ENCODE measurements at regions not wholly inside any gene's neighbourhood (a gene's known extent, or its start where the extent isn't known, plus 50 kb on each side); places are given as distances from the start of the nearest gene placed in this dataset.

GRCh38 chr10:10493833-10494232 is 523.8 kb upstream of the CELF2 start:
- H3K4me3 ChIP-seq (ENCODE audit: low read length): no peak overlapping the region
- no peak overlapping the region for H3K9ac ChIP-seq (ENCODE audit: low read length)
- H3K79me2 ChIP-seq (ENCODE audit: low read length): no peaks in the 10 kb centered on the region
- H3K4me2 ChIP-seq (ENCODE audit: low read depth, low read length, poor library complexity, severe bottlenecking): no peak overlapping the region
- no peak overlapping the region for H2AFZ ChIP-seq (ENCODE audit: low read length)
- no peaks in the 10 kb centered on the region for H3K4me1 ChIP-seq (ENCODE audit: low read length)
- no peaks in the 10 kb centered on the region for H4K20me1 ChIP-seq (ENCODE audit: insufficient read depth, low read depth, low read length)
- DNase-seq: no peak
- H3K9me3 ChIP-seq (ENCODE audit: low read length): no peaks in the 10 kb centered on the region
- no peak overlapping the region for H3K27ac ChIP-seq (ENCODE audit: low read length)
- H3K27me3 ChIP-seq (ENCODE audit: low read length): no peaks in the 10 kb centered on the region
- no peaks in the 10 kb centered on the region for H3K9me2 ChIP-seq (replicated peaks; ENCODE audit: insufficient read depth, low read length)
- H3K36me3 ChIP-seq (ENCODE audit: insufficient read depth, low read length): no peaks in the 10 kb centered on the region

GRCh38 chr10:10497245-10497644 is 520.4 kb upstream of the CELF2 start:
- Histone ChIP-seq H2AFZ (ENCODE audit: low read length) (no peak overlapping the region), H3K4me2 (ENCODE audit: low read depth, low read length, poor library complexity, severe bottlenecking) (no peak overlapping the region), H3K36me3 (ENCODE audit: insufficient read depth, low read length) (no peaks in the 10 kb centered on the region), H3K9ac (ENCODE audit: low read length) (no peak overlapping the region), H3K4me1 (ENCODE audit: low read length) (no peaks in the 10 kb centered on the region), H3K27ac (ENCODE audit: low read length) (no peak overlapping the region), H3K9me2 (replicated peaks; ENCODE audit: insufficient read depth, low read length) (no peaks in the 10 kb centered on the region), H4K20me1 (ENCODE audit: insufficient read depth, low read depth, low read length) (no peaks in the 10 kb centered on the region), H3K79me2 (ENCODE audit: low read length) (no peaks in the 10 kb centered on the region), H3K9me3 (ENCODE audit: low read length) (no peaks in the 10 kb centered on the region), H3K4me3 (ENCODE audit: low read length) (no peak overlapping the region), H3K27me3 (ENCODE audit: low read length) (no peaks in the 10 kb centered on the region)
- DNase-seq: no peak

GRCh38 chr10:10498781-10499180 is 518.9 kb upstream of the CELF2 start:
- Histone ChIP-seq H3K36me3 (ENCODE audit: insufficient read depth, low read length) (no peaks in the 10 kb centered on the region), H2AFZ (ENCODE audit: low read length) (no peak overlapping the region)

GRCh38 chr10:10499839-10500238 is 517.8 kb upstream of the CELF2 start:
- Histone ChIP-seq H2AFZ (ENCODE audit: low read length) (no peak overlapping the region), H3K27me3 (ENCODE audit: low read length) (no peaks in the 10 kb centered on the region), H3K9me3 (ENCODE audit: low read length) (no peaks in the 10 kb centered on the region), H3K9me2 (replicated peaks; ENCODE audit: insufficient read depth, low read length) (no peaks in the 10 kb centered on the region), H3K4me3 (ENCODE audit: low read length) (no peak overlapping the region), H3K9ac (ENCODE audit: low read length) (no peak overlapping the region), H3K4me2 (ENCODE audit: low read depth, low read length, poor library complexity, severe bottlenecking) (no peak overlapping the region), H3K79me2 (ENCODE audit: low read length) (no peaks in the 10 kb centered on the region), H4K20me1 (ENCODE audit: insufficient read depth, low read depth, low read length) (no peaks in the 10 kb centered on the region), H3K36me3 (ENCODE audit: insufficient read depth, low read length) (no peaks in the 10 kb centered on the region), H3K4me1 (ENCODE audit: low read length) (no peaks in the 10 kb centered on the region), H3K27ac (ENCODE audit: low read length) (no peak overlapping the region)
- no peak for DNase-seq

More at GRCh38 chr10:10498781-10499180, 518.9 kb upstream of the CELF2 start:
- Histone ChIP-seq H3K4me1 (ENCODE audit: low read length) (no peaks in the 10 kb centered on the region), H4K20me1 (ENCODE audit: insufficient read depth, low read depth, low read length) (no peaks in the 10 kb centered on the region), H3K9me2 (replicated peaks; ENCODE audit: insufficient read depth, low read length) (no peaks in the 10 kb centered on the region), H3K27me3 (ENCODE audit: low read length) (no peaks in the 10 kb centered on the region), H3K79me2 (ENCODE audit: low read length) (no peaks in the 10 kb centered on the region), H3K4me3 (ENCODE audit: low read length) (no peak overlapping the region), H3K4me2 (ENCODE audit: low read depth, low read length, poor library complexity, severe bottlenecking) (no peak overlapping the region), H3K9me3 (ENCODE audit: low read length) (no peaks in the 10 kb centered on the region), H3K9ac (ENCODE audit: low read length) (no peak overlapping the region), H3K27ac (ENCODE audit: low read length) (no peak overlapping the region)
- no peak for DNase-seq

GRCh38 chr10:10500937-10501336 is 516.7 kb upstream of the CELF2 start:
- Histone ChIP-seq H3K4me1 (ENCODE audit: low read length) (no peaks in the 10 kb centered on the region), H3K9me2 (replicated peaks; ENCODE audit: insufficient read depth, low read length) (no peaks in the 10 kb centered on the region), H3K36me3 (ENCODE audit: insufficient read depth, low read length) (no peaks in the 10 kb centered on the region), H3K27ac (ENCODE audit: low read length) (no peak overlapping the region), H3K4me2 (ENCODE audit: low read depth, low read length, poor library complexity, severe bottlenecking) (no peak overlapping the region), H3K27me3 (ENCODE audit: low read length) (no peaks in the 10 kb centered on the region), H3K4me3 (ENCODE audit: low read length) (no peak overlapping the region), H3K79me2 (ENCODE audit: low read length) (no peaks in the 10 kb centered on the region), H3K9ac (ENCODE audit: low read length) (no peak overlapping the region), H4K20me1 (ENCODE audit: insufficient read depth, low read depth, low read length) (no peaks in the 10 kb centered on the region), H3K9me3 (ENCODE audit: low read length) (no peaks in the 10 kb centered on the region), H2AFZ (ENCODE audit: low read length) (no peak overlapping the region)
- DNase-seq: no peak

- H3K9me2 ChIP-seq (replicated peaks; ENCODE audit: insufficient read depth, low read length): no peaks in the 10 kb centered on the region
- no peak overlapping the region for H2AFZ ChIP-seq (ENCODE audit: low read length)
- no peaks in the 10 kb centered on the region for H3K36me3 ChIP-seq (ENCODE audit: insufficient read depth, low read length)
- DNase-seq: no peak
- no peak overlapping the region for H3K27ac ChIP-seq (ENCODE audit: low read length)
- no peaks in the 10 kb centered on the region for H4K20me1 ChIP-seq (ENCODE audit: insufficient read depth, low read depth, low read length)
- no peak overlapping the region for H3K4me3 ChIP-seq (ENCODE audit: low read length)
- no peaks in the 10 kb centered on the region for H3K9me3 ChIP-seq (ENCODE audit: low read length)
- H3K79me2 ChIP-seq (ENCODE audit: low read length): no peaks in the 10 kb centered on the region
- H3K27me3 ChIP-seq (ENCODE audit: low read length): no peaks in the 10 kb centered on the region
- H3K4me2 ChIP-seq (ENCODE audit: low read depth, low read length, poor library complexity, severe bottlenecking): no peak overlapping the region
- H3K4me1 ChIP-seq (ENCODE audit: low read length): no peaks in the 10 kb centered on the region
- no peak overlapping the region for H3K9ac ChIP-seq (ENCODE audit: low read length)
Observed at GRCh38 chr10:10503772-10504171, 513.9 kb upstream of the CELF2 start.

GRCh38 chr10:10508211-10508610 is 509.5 kb upstream of the CELF2 start:
- H3K79me2 ChIP-seq (ENCODE audit: low read length): no peaks in the 10 kb centered on the region
- H3K27me3 ChIP-seq (ENCODE audit: low read length): no peaks in the 10 kb centered on the region
- no peaks in the 10 kb centered on the region for H3K9me3 ChIP-seq (ENCODE audit: low read length)
- no peak overlapping the region for H3K4me2 ChIP-seq (ENCODE audit: low read depth, low read length, poor library complexity, severe bottlenecking)
- no peaks in the 10 kb centered on the region for H3K9me2 ChIP-seq (replicated peaks; ENCODE audit: insufficient read depth, low read length)
- H3K36me3 ChIP-seq (ENCODE audit: insufficient read depth, low read length): no peaks in the 10 kb centered on the region
- no peak overlapping the region for H3K9ac ChIP-seq (ENCODE audit: low read length)
- H3K27ac ChIP-seq (ENCODE audit: low read length): no peak overlapping the region
- H4K20me1 ChIP-seq (ENCODE audit: insufficient read depth, low read depth, low read length): no peaks in the 10 kb centered on the region
- no peaks in the 10 kb centered on the region for H3K4me1 ChIP-seq (ENCODE audit: low read length)
- no peak overlapping the region for H3K4me3 ChIP-seq (ENCODE audit: low read length)
- no peak overlapping the region for H2AFZ ChIP-seq (ENCODE audit: low read length)
- DNase-seq: no peak

- no peak overlapping the region for H2AFZ ChIP-seq (ENCODE audit: low read length)
- H3K36me3 ChIP-seq (ENCODE audit: insufficient read depth, low read length): no peaks in the 10 kb centered on the region
- no peak overlapping the region for H3K4me2 ChIP-seq (ENCODE audit: low read depth, low read length, poor library complexity, severe bottlenecking)
- no peaks in the 10 kb centered on the region for H3K79me2 ChIP-seq (ENCODE audit: low read length)
- H4K20me1 ChIP-seq (ENCODE audit: insufficient read depth, low read depth, low read length): no peaks in the 10 kb centered on the region
- H3K9me3 ChIP-seq (ENCODE audit: low read length): no peaks in the 10 kb centered on the region
- H3K9ac ChIP-seq (ENCODE audit: low read length): no peak overlapping the region
- no peaks in the 10 kb centered on the region for H3K9me2 ChIP-seq (replicated peaks; ENCODE audit: insufficient read depth, low read length)
- H3K27me3 ChIP-seq (ENCODE audit: low read length): no peaks in the 10 kb centered on the region
- H3K27ac ChIP-seq (ENCODE audit: low read length): no peak overlapping the region
- no peak overlapping the region for H3K4me3 ChIP-seq (ENCODE audit: low read length)
- H3K4me1 ChIP-seq (ENCODE audit: low read length): no peaks in the 10 kb centered on the region
- DNase-seq: no peak
Observed at GRCh38 chr10:10510179-10510578, 507.5 kb upstream of the CELF2 start.

GRCh38 chr10:10513067-10513466 is 504.6 kb upstream of the CELF2 start:
- H3K4me1 ChIP-seq (ENCODE audit: low read length): no peaks in the 10 kb centered on the region
- H3K9me2 ChIP-seq (replicated peaks; ENCODE audit: insufficient read depth, low read length): no peaks in the 10 kb centered on the region
- no peak overlapping the region for H3K27ac ChIP-seq (ENCODE audit: low read length)
- H3K9ac ChIP-seq (ENCODE audit: low read length): no peak overlapping the region
- H4K20me1 ChIP-seq (ENCODE audit: insufficient read depth, low read depth, low read length): no peaks in the 10 kb centered on the region
- no peak overlapping the region for H3K4me3 ChIP-seq (ENCODE audit: low read length)
- no peaks in the 10 kb centered on the region for H3K27me3 ChIP-seq (ENCODE audit: low read length)
- H3K4me2 ChIP-seq (ENCODE audit: low read depth, low read length, poor library complexity, severe bottlenecking): no peak overlapping the region
- H3K36me3 ChIP-seq (ENCODE audit: insufficient read depth, low read length): no peaks in the 10 kb centered on the region
- H2AFZ ChIP-seq (ENCODE audit: low read length): no peak overlapping the region
- no peaks in the 10 kb centered on the region for H3K9me3 ChIP-seq (ENCODE audit: low read length)
- no peak for DNase-seq
- H3K79me2 ChIP-seq (ENCODE audit: low read length): no peaks in the 10 kb centered on the region

Data from Karpas-422 (cell line).